ENCODE measurements at regions not wholly inside any gene's neighbourhood (a gene's known extent, or its start where the extent isn't known, plus 50 kb on each side); places are given as distances from the start of the nearest gene placed in this dataset.

DNA sequence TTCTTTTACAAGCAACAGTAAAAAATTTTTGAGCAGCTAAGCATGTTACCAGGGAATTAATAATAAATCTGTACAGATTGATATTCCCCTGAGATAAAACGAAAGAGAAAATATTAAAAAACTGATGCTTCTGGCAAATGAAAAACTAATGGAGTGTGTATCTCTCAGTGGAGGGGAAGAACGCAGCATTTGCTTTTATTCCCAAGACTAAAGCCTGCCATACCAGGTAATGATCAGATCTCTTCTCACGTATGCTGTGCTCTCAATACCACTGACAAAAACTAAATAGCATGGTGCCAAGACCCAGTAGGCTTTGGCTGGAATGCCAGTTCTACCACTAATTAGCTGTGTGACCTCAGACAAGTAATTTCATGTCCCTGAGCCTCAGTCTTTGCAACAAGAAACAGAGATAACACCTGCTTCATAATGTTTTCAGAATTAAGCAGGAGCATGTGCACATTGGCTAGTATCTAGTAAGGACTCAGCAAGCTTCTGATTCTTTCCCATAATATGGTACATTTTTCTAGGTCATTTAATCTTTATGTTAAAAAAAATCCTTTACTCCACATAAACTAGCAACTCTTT lies 179.6 kb downstream of the CENPC start:
- no peaks in the 10 kb centered on the region for H3K27me3 ChIP-seq (ENCODE audit: insufficient read depth, insufficient read length)
- no peaks in the 10 kb centered on the region for H3K4me1 ChIP-seq (ENCODE audit: insufficient read depth, insufficient read length)
- no peak overlapping the region for H3K9ac ChIP-seq (ENCODE audit: insufficient read length, low read depth)
- H3K36me3 ChIP-seq (ENCODE audit: insufficient read depth, insufficient read length, low read length) = no peaks in the 10 kb centered on the region
- DNase-seq (ENCODE audit: low read depth, low spot score) = no peak
- TF ChIP-seq SUZ12 (IDR thresholded peaks at IDR 0.05; ENCODE audit: extremely low read depth, insufficient read depth, insufficient read length) (no peak), YY1 (IDR thresholded peaks at IDR 0.05; ENCODE audit: insufficient read depth, insufficient read length) (no peak), ZNF274 (IDR thresholded peaks at IDR 0.05; ENCODE audit: low read depth, low read length) (no peak)
- H3K4me3 ChIP-seq (ENCODE audit: insufficient read length, low read depth) = no peak overlapping the region
- H3K9me3 ChIP-seq (ENCODE audit: insufficient read depth, low read length) = no peaks in the 10 kb centered on the region

DNA sequence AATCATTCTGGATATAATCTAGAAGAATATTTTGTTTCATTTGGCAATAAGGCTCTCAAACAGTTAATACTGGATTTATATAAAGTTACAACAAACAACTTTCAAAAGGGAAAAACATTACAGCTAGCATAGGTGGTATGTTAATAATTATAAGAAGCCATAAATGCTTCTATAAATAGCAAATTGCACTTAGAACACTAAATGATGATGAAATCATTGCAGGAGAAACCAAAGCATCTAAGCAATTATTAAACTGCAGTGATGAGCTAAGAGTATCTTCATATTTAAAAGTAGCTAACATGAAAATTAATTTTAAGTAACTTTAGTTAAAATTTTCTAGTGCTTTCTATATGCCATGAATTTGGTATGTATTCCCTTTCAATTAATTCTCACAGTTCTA lies 189.5 kb downstream of the CENPC start:
- DNase-seq (ENCODE audit: low read depth, low spot score) = no peak
- Histone ChIP-seq H3K36me3 (ENCODE audit: insufficient read depth, insufficient read length, low read length) (no peaks in the 10 kb centered on the region), H3K9me3 (ENCODE audit: insufficient read depth, low read length) (peaks cover 9% of the 10 kb centered on the region; the same call in 1 of the 2 replicates), H3K27me3 (ENCODE audit: insufficient read depth, insufficient read length) (no peaks in the 10 kb centered on the region), H3K9ac (ENCODE audit: insufficient read length, low read depth) (no peak overlapping the region), H3K4me1 (ENCODE audit: insufficient read depth, insufficient read length) (no peaks in the 10 kb centered on the region), H3K4me3 (ENCODE audit: insufficient read length, low read depth) (no peak overlapping the region)
- TF ChIP-seq ZNF274 (IDR thresholded peaks at IDR 0.05; ENCODE audit: low read depth, low read length) (no peak), SUZ12 (IDR thresholded peaks at IDR 0.05; ENCODE audit: extremely low read depth, insufficient read depth, insufficient read length) (no peak), YY1 (IDR thresholded peaks at IDR 0.05; ENCODE audit: insufficient read depth, insufficient read length) (no peak)

DNA sequence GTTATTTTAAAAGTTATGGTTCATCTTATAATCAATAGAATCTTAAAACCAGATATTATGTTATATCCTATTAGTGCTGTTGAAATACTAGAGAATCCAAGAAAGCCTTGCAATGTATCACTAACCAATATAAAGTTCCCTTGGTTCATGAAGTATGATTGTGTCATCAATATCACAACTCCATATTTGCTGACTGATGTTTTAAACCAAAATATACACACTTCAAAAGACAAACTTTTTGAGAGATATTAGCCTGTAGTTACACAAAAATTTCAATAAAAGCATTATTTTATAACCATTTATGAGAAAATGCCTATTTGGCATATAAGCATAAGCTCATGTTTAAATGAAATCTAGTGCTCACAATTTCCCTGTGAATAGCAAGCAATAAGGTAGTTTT lies 198.6 kb downstream of the CENPC start:
- Histone ChIP-seq H3K9ac (ENCODE audit: insufficient read length, low read depth) (no peak overlapping the region), H3K4me3 (ENCODE audit: insufficient read length, low read depth) (no peak overlapping the region), H3K27me3 (ENCODE audit: insufficient read depth, insufficient read length) (no peaks in the 10 kb centered on the region), H3K9me3 (ENCODE audit: insufficient read depth, low read length) (peaks cover 6% of the 10 kb centered on the region; the same call in 1 of the 2 replicates), H3K4me1 (ENCODE audit: insufficient read depth, insufficient read length) (no peaks in the 10 kb centered on the region), H3K36me3 (ENCODE audit: insufficient read depth, insufficient read length, low read length) (no peaks in the 10 kb centered on the region)
- TF ChIP-seq YY1 (IDR thresholded peaks at IDR 0.05; ENCODE audit: insufficient read depth, insufficient read length) (no peak), ZNF274 (IDR thresholded peaks at IDR 0.05; ENCODE audit: low read depth, low read length) (no peak), SUZ12 (IDR thresholded peaks at IDR 0.05; ENCODE audit: extremely low read depth, insufficient read depth, insufficient read length) (no peak)
- DNase-seq (ENCODE audit: low read depth, low spot score) = no peak

DNA sequence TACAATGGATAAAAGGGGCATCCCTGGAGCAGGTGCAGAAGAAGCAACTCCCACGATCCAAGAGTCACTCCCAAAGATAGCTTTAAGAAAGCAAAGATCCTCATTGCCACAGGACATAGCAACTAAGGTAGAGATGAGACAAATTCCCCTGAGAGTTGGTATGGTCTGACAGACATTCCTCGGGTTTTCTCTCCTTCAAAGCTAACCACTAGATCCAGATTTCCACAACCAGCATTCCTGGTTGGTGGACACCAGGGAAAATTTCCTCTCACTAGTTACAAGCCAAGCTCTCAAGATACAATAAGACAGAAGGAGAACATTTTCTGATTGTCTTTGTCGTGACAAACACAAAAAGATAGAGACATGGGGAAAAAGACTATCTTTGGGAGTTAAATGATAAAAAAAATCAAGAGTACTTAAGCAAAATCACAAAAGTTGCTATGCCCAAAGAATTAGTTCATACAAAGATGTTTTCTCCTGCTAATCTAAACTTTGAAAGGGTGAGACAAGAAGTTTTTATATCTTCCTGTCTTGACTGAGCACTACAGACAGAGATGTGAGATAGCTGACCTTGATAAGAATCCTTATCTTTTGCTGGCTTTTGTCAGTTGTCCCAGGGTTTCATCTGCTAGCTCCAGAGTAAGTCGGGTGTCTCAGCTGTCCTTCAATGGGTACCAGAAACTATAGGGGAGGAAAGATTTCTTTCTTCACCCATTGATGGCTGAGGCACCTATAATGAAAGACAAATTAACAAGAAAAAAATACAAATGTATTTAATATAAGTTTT lies 200.5 kb downstream of the CENPC start:
- Histone ChIP-seq H3K4me3 (ENCODE audit: insufficient read length, low read depth) (no peak overlapping the region), H3K9me3 (ENCODE audit: insufficient read depth, low read length) (no peaks in the 10 kb centered on the region), H3K4me1 (ENCODE audit: insufficient read depth, insufficient read length) (no peaks in the 10 kb centered on the region), H3K36me3 (ENCODE audit: insufficient read depth, insufficient read length, low read length) (no peaks in the 10 kb centered on the region), H3K27me3 (ENCODE audit: insufficient read depth, insufficient read length) (no peaks in the 10 kb centered on the region), H3K9ac (ENCODE audit: insufficient read length, low read depth) (no peak overlapping the region)
- no peak for DNase-seq (ENCODE audit: low read depth, low spot score)
- TF ChIP-seq SUZ12 (IDR thresholded peaks at IDR 0.05; ENCODE audit: extremely low read depth, insufficient read depth, insufficient read length) = no peak
- TF ChIP-seq ZNF274 (IDR thresholded peaks at IDR 0.05; ENCODE audit: low read depth, low read length) = no peak
- TF ChIP-seq YY1 (IDR thresholded peaks at IDR 0.05; ENCODE audit: insufficient read depth, insufficient read length) = no peak

DNA sequence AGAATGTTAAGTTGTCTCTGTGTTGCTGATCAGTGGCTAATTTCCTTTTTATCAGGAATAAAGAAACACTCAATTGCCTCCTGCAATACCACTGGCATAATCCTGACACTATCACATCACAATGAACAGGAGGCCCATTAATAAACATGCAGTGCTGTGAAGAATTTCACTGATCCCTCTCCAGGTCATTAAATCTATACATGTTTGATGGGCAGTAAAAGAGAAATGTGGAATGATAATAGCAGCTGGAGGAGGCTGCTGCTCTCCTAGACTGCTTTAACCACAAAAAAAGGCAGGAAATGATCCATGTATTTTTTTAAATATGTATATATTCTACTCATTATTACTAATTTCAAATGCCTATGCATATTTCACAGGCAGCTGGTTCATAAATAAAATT lies 202.1 kb downstream of the CENPC start:
- no peaks in the 10 kb centered on the region for H3K9me3 ChIP-seq (ENCODE audit: insufficient read depth, low read length)
- no peak overlapping the region for H3K9ac ChIP-seq (ENCODE audit: insufficient read length, low read depth)
- no peaks in the 10 kb centered on the region for H3K27me3 ChIP-seq (ENCODE audit: insufficient read depth, insufficient read length)
- H3K36me3 ChIP-seq (ENCODE audit: insufficient read depth, insufficient read length, low read length) = no peaks in the 10 kb centered on the region
- no peak for DNase-seq (ENCODE audit: low read depth, low spot score)
- H3K4me3 ChIP-seq (ENCODE audit: insufficient read length, low read depth) = no peak overlapping the region
- TF ChIP-seq ZNF274 (IDR thresholded peaks at IDR 0.05; ENCODE audit: low read depth, low read length) (no peak), YY1 (IDR thresholded peaks at IDR 0.05; ENCODE audit: insufficient read depth, insufficient read length) (no peak), SUZ12 (IDR thresholded peaks at IDR 0.05; ENCODE audit: extremely low read depth, insufficient read depth, insufficient read length) (no peak)
- no peaks in the 10 kb centered on the region for H3K4me1 ChIP-seq (ENCODE audit: insufficient read depth, insufficient read length)

DNA sequence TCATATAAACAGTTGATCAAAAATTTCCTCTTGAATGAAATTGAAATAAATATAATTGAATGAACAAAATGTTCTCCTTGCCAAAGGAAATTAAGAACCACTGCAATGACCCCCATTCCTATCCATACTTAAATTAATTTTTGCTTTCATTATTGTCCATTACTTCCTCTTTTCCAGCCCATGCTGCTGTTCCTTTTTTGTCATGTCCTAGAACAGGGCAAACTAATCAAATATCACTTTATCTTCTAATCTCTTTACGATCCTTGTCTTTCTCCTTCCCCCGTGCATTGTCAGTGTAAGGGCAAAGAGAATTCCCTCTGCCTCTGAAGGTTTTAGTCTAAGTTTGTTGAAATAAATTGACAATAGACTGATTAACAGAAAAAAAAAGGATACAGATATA lies 203.0 kb downstream of the CENPC start:
- DNase-seq (ENCODE audit: low read depth, low spot score) = no peak
- H3K4me1 ChIP-seq (ENCODE audit: insufficient read depth, insufficient read length) = no peaks in the 10 kb centered on the region
- no peaks in the 10 kb centered on the region for H3K27me3 ChIP-seq (ENCODE audit: insufficient read depth, insufficient read length)
- TF ChIP-seq YY1 (IDR thresholded peaks at IDR 0.05; ENCODE audit: insufficient read depth, insufficient read length) (no peak), SUZ12 (IDR thresholded peaks at IDR 0.05; ENCODE audit: extremely low read depth, insufficient read depth, insufficient read length) (no peak), ZNF274 (IDR thresholded peaks at IDR 0.05; ENCODE audit: low read depth, low read length) (no peak)
- H3K9ac ChIP-seq (ENCODE audit: insufficient read length, low read depth) = no peak overlapping the region
- H3K4me3 ChIP-seq (ENCODE audit: insufficient read length, low read depth) = no peak overlapping the region
- no peaks in the 10 kb centered on the region for H3K36me3 ChIP-seq (ENCODE audit: insufficient read depth, insufficient read length, low read length)
- H3K9me3 ChIP-seq (ENCODE audit: insufficient read depth, low read length) = no peaks in the 10 kb centered on the region

DNA sequence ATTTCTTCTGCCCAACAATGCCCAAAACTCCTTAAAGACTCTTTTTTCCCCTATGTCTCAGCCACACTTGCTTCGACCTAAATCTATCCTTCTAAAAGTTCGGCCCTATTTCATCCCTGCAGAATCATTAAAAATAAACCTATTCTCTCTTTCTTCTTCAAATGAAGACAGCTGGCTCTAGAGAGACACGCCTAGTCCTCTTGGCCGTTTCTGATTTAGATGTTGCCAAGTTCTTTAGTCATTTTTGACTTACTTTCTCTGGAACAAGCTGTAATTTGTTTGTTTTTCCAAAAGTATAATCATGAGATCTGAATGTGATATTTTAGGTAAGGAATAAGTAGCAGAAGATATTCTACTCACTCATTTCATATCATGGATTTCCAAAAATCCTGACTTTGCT lies 211.6 kb downstream of the CENPC start:
- Histone ChIP-seq H3K4me3 (ENCODE audit: insufficient read length, low read depth) (no peak overlapping the region), H3K27me3 (ENCODE audit: insufficient read depth, insufficient read length) (no peaks in the 10 kb centered on the region), H3K9me3 (ENCODE audit: insufficient read depth, low read length) (no peaks in the 10 kb centered on the region), H3K4me1 (ENCODE audit: insufficient read depth, insufficient read length) (no peaks in the 10 kb centered on the region), H3K9ac (ENCODE audit: insufficient read length, low read depth) (no peak overlapping the region), H3K36me3 (ENCODE audit: insufficient read depth, insufficient read length, low read length) (no peaks in the 10 kb centered on the region)
- no peak for TF ChIP-seq ZNF274 (IDR thresholded peaks at IDR 0.05; ENCODE audit: low read depth, low read length)
- no peak for TF ChIP-seq YY1 (IDR thresholded peaks at IDR 0.05; ENCODE audit: insufficient read depth, insufficient read length)
- no peak for TF ChIP-seq SUZ12 (IDR thresholded peaks at IDR 0.05; ENCODE audit: extremely low read depth, insufficient read depth, insufficient read length)
- DNase-seq (ENCODE audit: low read depth, low spot score) = no peak

Data from NT2/D1 (cell line).